UCSD-AML1 (cell line): ENCODE measurements at regions not wholly inside any gene's neighbourhood (a gene's known extent, or its start where the extent isn't known, plus 50 kb on each side); places are given as distances from the start of the nearest gene placed in this dataset.
"Not testable (repeated sequence)": the region's sequence is repeated elsewhere in the genome, so short reads cannot be mapped to it uniquely, and the experiment has no call there.

Experiments used
- DNase-seq: peaks from one replicate; lab custom pipeline; 2025; ENCODE audit not compliant: unreplicated experiment; lab: John Stamatoyannopoulos, UW

- no peak for DNase-seq
Measured at GRCh38 chr4:31851946-31852345, 1131.8 kb downstream of the PCDH7 start.

- no peak for DNase-seq
Measured at GRCh38 chr4:31877429-31877828, 1157.3 kb downstream of the PCDH7 start.

- not testable (repeated sequence) for DNase-seq
Measured at GRCh38 chr4:31880837-31881236, 1160.7 kb downstream of the PCDH7 start.

GRCh38 chr4:31896349-31896748, 1176.2 kb downstream of the PCDH7 start:
- DNase-seq, result no peak

GRCh38 chr4:31905363-31905762, 1185.2 kb downstream of the PCDH7 start:
- DNase-seq, result no peak

GRCh38 chr4:31908261-31908660, 1188.1 kb downstream of the PCDH7 start:
- DNase-seq, result no peak

GRCh38 chr4:31917334-31917733, 1197.2 kb downstream of the PCDH7 start:
- DNase-seq, result no peak

GRCh38 chr4:31918891-31919290, 1198.7 kb downstream of the PCDH7 start:
- DNase-seq, result no peak

GRCh38 chr4:31923634-31924033, 1203.5 kb downstream of the PCDH7 start:
- DNase-seq, result no peak

GRCh38 chr4:31929676-31930345, 1209.6 kb downstream of the PCDH7 start:
- no peak for DNase-seq

- DNase-seq, result no peak
Measured at GRCh38 chr4:31946456-31946855, 1226.3 kb downstream of the PCDH7 start.

GRCh38 chr4:31947101-31947500, 1226.9 kb downstream of the PCDH7 start:
- DNase-seq, result no peak

- no peak for DNase-seq
Measured at GRCh38 chr4:31949045-31949444, 1228.9 kb downstream of the PCDH7 start.

GRCh38 chr4:31955346-31955745, 1235.2 kb downstream of the PCDH7 start:
- DNase-seq, result no peak

- DNase-seq, result no peak
Measured at GRCh38 chr4:31959972-31960371, 1239.8 kb downstream of the PCDH7 start.

- DNase-seq, result no peak
Measured at GRCh38 chr4:31964685-31965084, 1244.5 kb downstream of the PCDH7 start.

GRCh38 chr4:31968842-31969241, 1248.7 kb downstream of the PCDH7 start:
- DNase-seq, result peak; percentile 4

- no peak for DNase-seq
Measured at GRCh38 chr4:31974490-31975002, 1254.4 kb downstream of the PCDH7 start.

GRCh38 chr4:31979988-31980387, 1259.8 kb downstream of the PCDH7 start:
- no peak for DNase-seq

- no peak for DNase-seq
Measured at GRCh38 chr4:31983246-31983645, 1263.1 kb downstream of the PCDH7 start.

- DNase-seq, result peak; percentile 5
Measured at GRCh38 chr4:31983677-31984076, 1263.5 kb downstream of the PCDH7 start.

- peak; percentile 8 for DNase-seq
Measured at GRCh38 chr4:31984872-31985271, 1264.7 kb downstream of the PCDH7 start.
